ENCODE measurements at regions not wholly inside any gene's neighbourhood (a gene's known extent, or its start where the extent isn't known, plus 50 kb on each side); places are given as distances from the start of the nearest gene placed in this dataset.

- Histone ChIP-seq H3K4me1 (no peaks in the 10 kb centered on the region), H3K36me3 (no peaks in the 10 kb centered on the region), H3K4me3 (no peak overlapping the region), H3K9me3 (replicated peaks) (peaks cover 6% of the 10 kb centered on the region), H3K27me3 (ENCODE audit: low read depth) (no peaks in the 10 kb centered on the region), H3K27ac (replicated peaks) (no peak overlapping the region)
- no peak for TF ChIP-seq CTCF (IDR thresholded peaks at IDR 0.05; ENCODE audit: borderline replicate concordance)
- no peak for DNase-seq
- intact Hi-C loops (cut with micrococcal nuclease) = no loop called here
These were observed 138.3 kb downstream of the CD83 start for GRCh38 chr6:14255916-14256315.

- intact Hi-C loops (cut with micrococcal nuclease) = no loop called here
- no peak overlapping the region for H3K4me3 ChIP-seq
- no peak overlapping the region for H3K27ac ChIP-seq (replicated peaks)
- no peaks in the 10 kb centered on the region for H3K4me1 ChIP-seq
- H3K27me3 ChIP-seq (ENCODE audit: low read depth) = no peaks in the 10 kb centered on the region
- no peaks in the 10 kb centered on the region for H3K36me3 ChIP-seq
- no peak for DNase-seq
- peaks cover 22% of the 10 kb centered on the region for H3K9me3 ChIP-seq (replicated peaks)
- no peak for TF ChIP-seq CTCF (IDR thresholded peaks at IDR 0.05; ENCODE audit: borderline replicate concordance)
These were observed 140.5 kb downstream of the CD83 start for GRCh38 chr6:14258117-14258516.

GRCh38 chr6:14258695-14259593 lies 141.4 kb downstream of the CD83 start:
- no peaks in the 10 kb centered on the region for H3K4me1 ChIP-seq
- DNase-seq = no peak
- intact Hi-C loops (cut with micrococcal nuclease) = no loop called here
- no peaks in the 10 kb centered on the region for H3K36me3 ChIP-seq
- no peaks in the 10 kb centered on the region for H3K27me3 ChIP-seq (ENCODE audit: low read depth)
- H3K4me3 ChIP-seq = no peak overlapping the region
- H3K27ac ChIP-seq (replicated peaks) = no peak overlapping the region
- H3K9me3 ChIP-seq (replicated peaks) = peaks cover 30% of the 10 kb centered on the region
- no peak for TF ChIP-seq CTCF (IDR thresholded peaks at IDR 0.05; ENCODE audit: borderline replicate concordance)

DNA sequence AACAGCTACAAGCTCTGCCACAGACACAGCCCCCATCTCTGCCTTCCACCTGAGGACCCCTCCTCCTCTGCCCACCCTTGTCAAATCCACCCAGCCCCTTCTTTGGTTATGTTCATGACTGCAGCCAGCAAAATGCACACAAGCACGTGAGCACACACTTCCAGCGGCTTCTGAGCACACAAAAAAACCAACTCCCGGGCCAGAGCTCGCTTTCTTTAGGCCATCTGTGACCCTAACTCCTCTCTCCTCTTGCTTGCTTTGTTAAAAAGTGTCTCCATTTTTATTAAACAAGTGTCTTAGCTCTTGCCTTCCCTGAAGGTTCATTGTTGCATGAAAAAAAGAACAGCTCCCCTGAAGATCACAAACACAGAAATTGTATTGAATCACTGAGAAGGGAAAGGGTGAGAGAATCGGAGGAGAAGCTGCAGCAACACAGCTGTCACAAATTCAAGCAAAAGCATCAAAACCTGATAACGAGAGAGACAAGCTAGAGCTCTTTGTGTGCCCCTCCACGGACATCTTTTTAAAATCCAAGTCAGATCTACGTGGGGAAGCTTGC lies 142.1 kb downstream of the CD83 start:
- H3K36me3 ChIP-seq = no peaks in the 10 kb centered on the region
- no peak overlapping the region for H3K4me3 ChIP-seq
- no peaks in the 10 kb centered on the region for H3K4me1 ChIP-seq
- TF ChIP-seq CTCF (IDR thresholded peaks at IDR 0.05; ENCODE audit: borderline replicate concordance) = no peak
- no peak overlapping the region for H3K27ac ChIP-seq (replicated peaks)
- no peaks in the 10 kb centered on the region for H3K27me3 ChIP-seq (ENCODE audit: low read depth)
- peaks cover 37% of the 10 kb centered on the region for H3K9me3 ChIP-seq (replicated peaks)
- no peak for DNase-seq
- intact Hi-C loops (cut with micrococcal nuclease) = no loop called here

DNA sequence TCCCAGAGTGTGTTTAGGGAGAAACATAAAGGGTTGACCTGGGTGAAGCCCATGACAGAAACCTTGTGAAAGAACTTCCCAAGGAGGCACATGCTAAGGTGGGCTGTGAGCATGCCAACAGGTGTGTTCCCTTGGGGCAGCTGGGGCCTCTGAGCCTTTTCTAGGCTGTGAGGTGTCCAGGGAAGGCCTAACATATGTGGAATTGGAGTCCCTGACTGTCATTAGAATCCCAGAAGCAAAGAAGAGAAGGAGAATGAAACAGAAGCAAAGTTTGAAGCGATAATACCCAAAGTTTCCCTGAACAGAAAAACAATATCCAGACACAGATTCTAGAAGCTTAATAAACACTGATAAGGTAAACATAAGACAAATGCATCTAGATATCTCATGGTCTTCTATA lies 143.3 kb downstream of the CD83 start:
- H3K4me3 ChIP-seq = no peak overlapping the region
- peaks cover 38% of the 10 kb centered on the region for H3K9me3 ChIP-seq (replicated peaks)
- TF ChIP-seq CTCF (IDR thresholded peaks at IDR 0.05; ENCODE audit: borderline replicate concordance) = no peak
- H3K27me3 ChIP-seq (ENCODE audit: low read depth) = no peaks in the 10 kb centered on the region
- no peaks in the 10 kb centered on the region for H3K36me3 ChIP-seq
- intact Hi-C loops (cut with micrococcal nuclease) = no loop called here
- H3K4me1 ChIP-seq = no peaks in the 10 kb centered on the region
- DNase-seq = no peak
- no peak overlapping the region for H3K27ac ChIP-seq (replicated peaks)
